GM12891 (cell line): ENCODE measurements at regions not wholly inside any gene's neighbourhood (a gene's known extent, or its start where the extent isn't known, plus 50 kb on each side); places are given as distances from the start of the nearest gene placed in this dataset.

Experiments used
- POLR2A ChIP-seq: IDR thresholded peaks from 2 replicates; pipeline ENCODE4 v1.6.1; 2011; ENCODE audit warnings: low read depth, low read length, control low read depth
- POLR2AphosphoS5 ChIP-seq: IDR thresholded peaks from 2 replicates; pipeline ENCODE4 v1.6.1; 2011; ENCODE audit warnings: low read depth, low read length, control low read depth

GRCh38 chr10:133026171-133026570 lies 61.6 kb upstream of the ADGRA1 start:
- TF ChIP-seq POLR2A (no peak), POLR2AphosphoS5 (no peak)
